ENCODE measurements at regions not wholly inside any gene's neighbourhood (a gene's known extent, or its start where the extent isn't known, plus 50 kb on each side); places are given as distances from the start of the nearest gene placed in this dataset.
"Not testable (repeated sequence)": the region's sequence is repeated elsewhere in the genome, so short reads cannot be mapped to it uniquely, and the experiment has no call there.

DNA sequence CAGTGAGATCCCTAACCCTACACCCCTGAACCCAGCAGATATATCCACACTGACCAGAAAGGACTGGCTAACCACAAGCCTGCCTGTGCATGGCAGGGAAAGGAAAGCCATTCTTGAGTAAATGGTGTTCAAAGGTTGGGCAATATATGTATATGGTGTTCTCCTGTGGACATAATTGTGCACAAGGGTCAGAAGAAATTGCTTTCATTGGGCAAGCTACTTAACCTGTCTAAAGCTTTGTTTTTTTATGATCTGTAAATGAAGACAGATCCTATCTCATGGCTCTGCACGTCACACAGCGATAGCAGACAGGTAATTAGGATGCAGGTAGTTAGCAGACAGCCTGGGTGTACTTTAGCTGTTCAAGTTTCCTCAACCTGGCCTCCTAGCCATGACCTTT lies 263.5 kb upstream of the PLGLB2 start:
- not testable (repeated sequence) for DNase-seq (ENCODE audit: low read depth, low spot score)

DNA sequence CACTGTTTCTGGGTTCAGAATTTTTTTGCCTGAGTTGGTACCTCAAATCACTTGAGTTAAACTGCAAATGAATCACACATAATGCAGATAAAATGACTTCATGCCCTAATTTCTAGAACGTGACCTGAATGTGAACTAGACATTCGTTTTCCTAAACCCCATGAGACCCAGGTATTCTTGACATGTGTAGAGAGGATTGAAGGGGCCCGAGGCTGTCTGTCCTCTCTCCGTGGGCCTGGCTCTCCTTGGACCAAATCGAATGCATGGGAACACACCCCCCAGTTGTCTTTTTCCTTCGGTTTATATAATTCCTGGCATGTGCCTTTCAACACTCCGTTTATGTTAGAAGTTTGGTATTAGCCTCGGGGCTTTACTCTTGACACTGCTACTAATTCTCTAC lies 262.4 kb upstream of the PLGLB2 start:
- not testable (repeated sequence) for DNase-seq (ENCODE audit: low read depth, low spot score)

DNA sequence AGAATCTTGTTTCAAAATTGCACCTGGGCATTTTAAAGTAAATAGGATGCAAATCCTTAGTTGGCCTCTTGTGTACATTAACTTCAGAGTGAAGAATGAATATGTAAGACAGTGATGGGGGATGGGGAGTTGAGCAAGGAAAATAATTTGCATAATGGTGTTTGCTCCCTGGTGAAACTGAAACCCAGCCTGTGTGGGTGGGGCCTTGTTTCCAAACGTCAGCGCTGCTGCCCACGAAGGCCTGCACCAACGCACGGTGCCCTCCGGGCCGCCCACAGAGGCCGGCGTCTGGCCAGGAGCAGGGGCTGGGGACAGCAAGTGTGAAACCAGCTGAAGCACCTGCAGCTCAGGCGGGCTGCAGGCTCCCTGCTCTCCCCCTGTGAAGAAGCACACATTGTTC lies 262.0 kb upstream of the PLGLB2 start:
- DNase-seq (ENCODE audit: low read depth, low spot score): not testable (repeated sequence)

DNA sequence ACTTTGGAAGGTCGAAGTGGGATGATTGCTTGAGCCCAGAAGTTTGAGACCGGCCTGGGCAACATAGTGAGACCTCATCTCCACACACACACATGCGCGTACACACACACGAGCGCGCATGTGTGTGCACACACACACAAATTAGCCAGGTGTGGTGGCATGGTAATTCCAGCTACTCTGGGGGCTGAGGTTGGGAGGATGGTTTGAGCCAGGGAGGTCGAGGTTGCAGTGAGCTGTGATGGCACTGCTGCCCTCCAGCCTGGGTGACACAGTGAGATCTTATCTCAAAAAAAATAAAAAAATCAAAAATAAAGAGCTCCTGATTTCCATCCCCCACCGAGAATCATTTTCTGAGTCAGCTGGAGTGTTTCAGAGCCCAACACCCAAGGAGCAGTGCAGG lies 261.5 kb upstream of the PLGLB2 start:
- DNase-seq (ENCODE audit: low read depth, low spot score): not testable (repeated sequence)

DNA sequence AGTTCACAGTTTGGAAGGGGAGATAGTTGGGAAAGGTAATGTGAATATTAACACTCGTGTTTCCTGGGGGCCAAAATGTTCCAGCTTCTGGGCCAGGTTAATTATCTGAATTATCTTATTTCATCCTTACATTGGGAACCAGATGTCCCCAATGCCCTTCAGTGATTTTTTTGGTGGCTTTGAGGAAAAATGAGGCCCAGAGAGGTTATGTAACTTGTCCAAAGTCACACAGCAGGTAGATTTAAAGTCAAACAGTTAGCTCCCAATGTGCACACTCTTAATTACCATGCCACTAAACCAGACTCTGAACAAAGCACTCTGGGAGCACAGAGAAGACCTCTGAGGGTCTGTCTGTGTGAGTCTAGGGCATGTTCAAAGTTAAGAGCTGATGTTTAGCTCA lies 259.9 kb upstream of the PLGLB2 start:
- DNase-seq (ENCODE audit: low read depth, low spot score): not testable (repeated sequence)

DNA sequence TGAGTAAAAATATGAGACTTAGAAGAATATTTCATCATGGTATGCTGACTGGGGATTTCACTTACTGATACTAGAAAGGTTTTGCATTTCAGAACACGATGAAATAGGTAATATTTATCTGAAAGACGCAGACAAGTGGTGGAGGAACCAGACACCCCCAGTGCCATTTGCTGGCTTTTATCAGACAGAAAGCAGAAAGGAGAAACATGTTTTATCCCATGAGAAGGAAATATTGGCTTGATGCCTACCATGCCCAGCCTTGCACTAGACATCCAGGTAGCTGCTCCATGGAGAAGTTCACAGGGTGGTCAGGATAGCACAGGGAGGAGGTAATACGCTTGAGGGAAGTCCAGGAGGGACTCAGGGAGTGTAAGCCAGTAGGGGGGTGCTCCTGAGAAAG lies 258.9 kb upstream of the PLGLB2 start:
- DNase-seq (ENCODE audit: low read depth, low spot score): not testable (repeated sequence)

DNA sequence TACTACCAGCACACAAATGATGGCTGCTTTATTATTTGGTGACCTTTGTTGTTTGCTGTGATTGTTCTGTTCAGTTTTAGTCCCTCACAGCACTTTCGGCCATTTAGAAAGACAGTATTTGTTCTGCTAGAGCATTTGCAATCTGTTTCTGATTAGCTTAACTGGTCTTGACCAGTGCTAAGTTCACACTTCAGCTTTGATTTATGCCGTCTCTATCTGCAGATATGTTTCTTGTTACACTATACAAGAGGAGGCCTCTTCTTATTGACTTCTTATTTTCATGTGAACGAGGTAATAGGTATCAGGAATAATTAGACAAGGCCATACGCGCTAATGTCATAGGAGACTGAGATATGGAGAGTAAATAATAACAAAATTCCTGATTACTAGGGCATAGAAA lies 253.0 kb upstream of the PLGLB2 start:
- not testable (repeated sequence) for DNase-seq (ENCODE audit: low read depth, low spot score)

DNA sequence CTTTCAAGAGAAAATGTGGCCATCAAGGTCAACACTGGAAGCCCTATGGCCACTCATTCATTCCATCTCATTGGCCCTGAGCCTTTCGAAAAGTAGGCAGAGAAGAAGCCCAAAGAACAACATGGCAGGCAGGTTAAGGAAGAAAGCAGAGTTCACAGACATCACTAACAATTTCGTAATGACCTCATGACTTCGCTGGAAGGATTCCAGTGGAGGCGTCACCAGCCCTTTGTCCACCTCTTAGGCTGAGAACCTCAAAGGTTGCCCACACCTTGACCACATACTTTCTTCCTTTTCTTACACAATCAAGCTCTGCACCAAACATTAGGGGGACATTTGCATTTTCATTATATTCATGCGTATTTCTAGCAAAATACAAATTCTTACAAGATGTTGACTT lies 252.4 kb upstream of the PLGLB2 start:
- DNase-seq (ENCODE audit: low read depth, low spot score): not testable (repeated sequence)

DNA sequence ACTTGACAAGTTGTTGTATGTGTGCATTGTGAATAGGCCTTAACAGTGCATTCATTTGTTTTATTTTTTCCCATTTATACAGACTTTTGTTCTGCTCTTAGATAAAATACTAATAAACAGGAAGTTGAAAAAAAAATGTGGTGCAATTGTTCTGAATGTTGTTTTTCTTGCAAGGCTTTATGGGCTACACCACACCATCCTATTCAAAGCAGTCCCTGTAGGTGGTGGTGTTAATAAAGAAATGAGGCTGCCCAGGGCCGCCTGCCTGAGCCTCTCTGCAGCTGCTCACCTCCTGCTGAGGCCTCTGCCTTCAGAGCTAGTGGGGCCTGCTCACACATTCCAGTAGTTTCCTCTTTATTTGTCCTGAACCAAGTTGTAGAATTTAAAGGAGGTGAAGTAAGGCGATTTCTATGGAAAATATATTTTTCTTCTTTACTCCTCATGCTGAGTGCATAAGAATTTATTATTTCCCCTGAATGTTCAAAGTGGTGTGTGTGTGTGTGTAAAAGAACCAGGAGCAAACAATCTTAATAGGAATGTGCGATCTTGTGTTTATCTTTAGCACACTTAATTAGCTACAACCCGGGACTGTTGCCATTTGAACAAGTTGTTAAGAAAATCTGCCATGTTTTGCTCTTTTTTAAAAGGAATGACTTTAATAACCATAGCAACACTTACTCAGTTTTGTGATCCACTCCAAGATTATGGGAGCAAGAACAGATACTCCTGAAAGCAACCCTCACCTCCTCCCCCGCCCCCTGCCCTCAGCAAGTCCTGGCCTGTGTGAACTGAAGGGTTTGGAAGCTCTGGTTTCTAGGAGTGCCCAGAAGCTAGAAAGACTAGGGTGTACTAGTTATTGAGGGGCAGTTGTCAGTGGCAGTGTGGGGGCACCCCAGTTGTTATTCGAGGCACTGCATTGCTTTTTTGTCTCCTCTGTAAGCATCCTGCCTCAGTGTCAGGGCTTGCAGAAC lies 251.6 kb upstream of the PLGLB2 start:
- DNase-seq (ENCODE audit: low read depth, low spot score): peak; percentile 17

DNA sequence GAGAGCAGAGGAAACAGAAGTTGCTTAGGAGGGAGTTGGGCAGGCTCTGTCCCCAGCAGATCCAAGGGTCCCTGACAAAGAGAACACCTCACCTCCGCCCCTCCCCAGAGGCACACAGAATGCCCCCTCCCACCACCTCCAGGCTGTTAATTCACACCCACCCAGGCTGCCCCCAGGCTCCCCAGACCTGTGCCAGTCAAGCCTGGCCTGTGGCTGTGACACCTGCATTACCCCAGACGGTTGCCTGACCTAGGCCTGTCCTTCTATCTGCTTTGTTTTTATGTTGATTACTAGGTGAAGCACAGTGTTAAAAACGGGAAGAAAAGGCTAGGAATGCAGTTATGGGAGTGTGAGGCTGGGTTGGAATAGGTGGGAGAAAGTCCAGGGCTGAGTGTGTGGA lies 250.8 kb upstream of the PLGLB2 start:
- not testable (repeated sequence) for DNase-seq (ENCODE audit: low read depth, low spot score)

DNA sequence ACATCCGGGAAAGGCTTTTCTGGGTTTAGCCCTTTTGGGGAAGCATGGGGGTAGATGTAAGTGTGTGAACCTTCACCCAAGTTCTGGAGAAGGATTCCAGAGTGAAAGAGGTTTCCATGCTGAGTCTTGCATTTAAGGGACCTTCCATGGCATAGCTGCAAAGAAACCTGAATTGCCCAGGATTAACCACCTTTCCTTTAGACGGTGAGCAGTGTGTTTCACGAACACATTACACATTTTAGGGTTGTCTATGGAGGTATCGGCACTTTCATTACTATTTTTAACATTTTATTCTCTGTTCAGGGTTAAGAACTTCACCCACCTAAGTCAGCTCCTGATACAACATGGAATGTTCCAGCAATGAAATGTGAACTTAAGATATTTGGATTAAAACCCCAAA lies 250.2 kb upstream of the PLGLB2 start:
- not testable (repeated sequence) for DNase-seq (ENCODE audit: low read depth, low spot score)

DNA sequence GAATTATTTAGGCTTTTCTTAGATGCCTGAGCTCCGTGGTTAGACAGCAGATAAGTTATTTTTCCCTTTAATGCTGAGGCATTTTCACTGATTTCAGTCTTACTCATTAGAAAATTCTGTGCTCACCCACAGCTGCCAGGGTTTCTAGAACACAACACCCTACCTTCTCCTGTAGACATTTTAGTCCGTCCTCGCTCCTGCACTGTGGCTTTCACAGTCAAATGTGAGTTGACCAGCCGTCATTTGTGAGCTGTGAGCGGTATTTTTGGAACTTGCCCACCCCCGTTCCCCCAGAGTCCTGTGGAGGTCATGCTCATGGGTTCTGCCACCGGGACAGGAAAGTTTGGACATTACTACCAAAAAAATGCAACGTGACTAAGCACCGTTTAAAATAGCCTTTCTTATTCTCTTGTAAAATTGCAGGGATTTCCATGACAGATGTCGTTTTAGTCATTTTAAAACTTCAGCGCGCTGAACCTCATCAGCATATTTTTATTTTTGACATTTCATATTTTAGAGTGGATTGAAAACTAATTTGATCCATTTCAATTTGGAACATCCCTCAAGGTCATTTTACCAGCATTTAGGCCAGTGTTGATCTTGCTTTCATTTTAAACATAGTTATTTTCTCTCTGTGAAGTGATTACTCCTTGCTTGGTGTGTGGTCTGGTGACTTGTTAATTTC lies 249.6 kb upstream of the PLGLB2 start:
- DNase-seq (ENCODE audit: low read depth, low spot score): not testable (repeated sequence)

DNA sequence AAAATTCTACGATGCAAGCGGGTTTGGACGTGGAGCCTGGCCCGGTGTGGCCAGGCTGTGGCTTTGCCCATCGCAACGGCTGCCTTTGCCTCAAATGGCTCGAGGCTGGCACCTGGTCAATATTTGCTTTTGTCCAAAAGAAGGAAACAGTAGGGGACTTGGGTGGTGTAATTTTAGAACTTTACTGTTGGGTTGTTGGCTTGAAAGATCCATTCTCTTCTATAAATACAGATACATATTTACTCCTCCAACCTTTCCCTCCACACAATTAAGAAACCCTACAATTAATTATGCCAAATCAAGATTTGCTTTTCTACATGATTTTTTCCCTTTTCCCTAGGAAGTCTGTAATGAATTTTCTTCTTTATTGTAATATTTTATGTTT lies 249.0 kb upstream of the PLGLB2 start:
- DNase-seq (ENCODE audit: low read depth, low spot score): not testable (repeated sequence)

DNA sequence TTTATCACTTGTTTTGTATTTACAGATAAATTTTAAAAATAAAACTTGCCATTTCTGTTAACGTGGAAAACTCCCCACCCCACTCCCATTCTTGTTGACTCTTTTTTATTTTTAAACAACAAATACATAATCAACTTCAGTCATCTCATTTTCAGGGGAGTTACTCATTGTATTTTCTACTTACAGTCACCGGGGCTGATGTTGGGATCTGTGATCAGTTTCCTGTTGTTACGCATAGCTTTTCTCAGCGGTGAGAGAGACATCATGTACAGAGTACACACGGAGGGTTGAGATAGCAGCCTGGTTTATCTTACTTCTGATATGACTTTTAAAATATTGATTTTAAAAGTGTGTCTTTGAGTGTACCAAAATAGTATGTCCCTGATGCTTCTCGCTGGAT lies 248.0 kb upstream of the PLGLB2 start:
- not testable (repeated sequence) for DNase-seq (ENCODE audit: low read depth, low spot score)

DNA sequence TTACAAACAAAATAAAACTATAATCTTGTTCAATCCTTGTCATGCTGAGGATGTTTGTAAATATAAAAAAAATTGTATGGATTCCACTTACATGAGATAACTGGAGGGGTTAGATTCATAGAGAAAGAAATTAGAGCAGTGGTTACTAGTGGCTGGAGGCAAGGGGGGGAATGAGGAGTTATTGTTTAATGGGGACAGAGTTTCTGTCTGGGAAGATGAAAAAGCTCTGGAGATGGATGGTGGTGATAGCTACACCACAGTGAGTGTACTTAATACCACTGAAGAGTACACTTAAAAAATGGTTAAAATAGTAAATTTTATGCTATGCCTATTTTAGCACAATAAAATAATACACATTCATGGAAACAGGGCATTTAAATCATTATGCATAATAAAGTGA lies 247.5 kb upstream of the PLGLB2 start:
- DNase-seq (ENCODE audit: low read depth, low spot score): not testable (repeated sequence)

DNA sequence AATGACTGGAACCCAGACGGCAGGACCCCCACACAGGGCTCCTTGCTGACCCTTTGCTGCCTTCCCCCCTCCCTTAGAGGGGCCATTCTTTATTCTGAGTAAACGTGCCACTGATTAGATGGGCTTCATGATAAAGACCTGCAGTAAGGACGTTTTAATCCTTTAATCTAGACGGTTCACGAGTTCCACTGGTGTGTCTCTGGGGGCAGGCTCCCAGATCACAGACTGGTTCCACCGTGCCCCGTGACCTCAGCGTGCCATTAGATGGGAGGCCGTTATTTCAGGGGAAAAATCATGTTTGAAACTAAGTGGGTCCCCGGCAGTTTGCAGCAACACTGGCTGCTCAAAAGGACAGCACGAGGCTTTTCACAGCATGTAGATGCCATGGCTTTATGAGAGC lies 246.9 kb upstream of the PLGLB2 start:
- not testable (repeated sequence) for DNase-seq (ENCODE audit: low read depth, low spot score)

DNA sequence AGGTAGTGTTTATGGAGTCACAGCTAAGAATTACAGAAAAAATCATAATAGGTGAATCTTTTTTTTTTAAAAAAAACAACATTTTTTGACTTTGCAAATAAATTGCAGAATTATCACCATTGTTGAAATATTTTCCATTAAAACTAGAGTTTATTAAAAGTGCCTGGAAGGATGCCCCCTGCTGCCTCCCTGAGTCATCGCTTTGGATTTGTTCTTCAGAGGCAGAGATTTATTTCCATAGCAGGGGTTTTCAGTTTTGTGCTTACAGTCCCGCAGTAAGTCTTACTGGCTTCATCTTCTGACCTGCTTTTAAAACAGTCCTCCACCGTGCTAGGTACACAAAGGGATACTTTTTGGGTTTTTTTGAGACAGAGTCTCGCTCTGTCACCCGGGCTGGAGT lies 244.9 kb upstream of the PLGLB2 start:
- DNase-seq (ENCODE audit: low read depth, low spot score): not testable (repeated sequence)

DNA sequence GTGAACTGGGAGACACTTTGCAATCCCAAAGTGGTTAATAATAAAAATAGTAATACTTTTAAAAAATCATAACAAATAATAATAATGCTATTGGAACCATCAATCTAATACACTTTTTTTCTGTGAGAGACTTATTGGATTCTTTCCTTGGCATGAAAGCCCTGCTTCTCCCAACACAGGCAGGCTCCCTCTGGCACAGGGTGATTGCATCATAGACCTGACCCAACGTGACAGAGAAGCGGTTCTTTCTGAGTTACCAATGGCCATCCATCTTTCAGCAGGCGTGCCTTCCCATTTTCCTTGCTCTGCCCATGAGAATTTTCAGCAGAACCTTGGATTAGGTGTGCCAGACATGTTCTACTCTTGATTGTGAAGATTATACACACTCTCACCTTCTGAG lies 242.6 kb upstream of the PLGLB2 start:
- DNase-seq (ENCODE audit: low read depth, low spot score): not testable (repeated sequence)

DNA sequence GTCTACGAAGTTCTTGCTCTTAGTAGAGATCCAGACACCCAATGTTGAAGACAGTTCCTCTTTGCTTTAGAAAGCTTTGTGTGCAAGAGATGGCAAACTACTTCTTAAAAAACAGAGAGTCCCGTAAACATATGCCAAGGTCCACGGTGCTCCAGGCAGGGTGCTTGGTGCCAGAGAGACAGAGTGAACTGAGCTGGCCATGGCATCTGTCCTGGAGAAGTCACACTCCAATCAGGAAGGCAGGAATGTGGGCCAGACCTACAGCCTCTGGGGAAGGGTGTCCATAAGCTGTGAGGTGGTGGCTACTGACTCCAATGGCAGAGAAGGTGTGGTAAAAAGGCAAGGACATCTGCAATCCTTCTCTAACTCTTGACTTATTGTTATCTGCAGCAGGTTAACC lies 242.0 kb upstream of the PLGLB2 start:
- DNase-seq (ENCODE audit: low read depth, low spot score): not testable (repeated sequence)

DNA sequence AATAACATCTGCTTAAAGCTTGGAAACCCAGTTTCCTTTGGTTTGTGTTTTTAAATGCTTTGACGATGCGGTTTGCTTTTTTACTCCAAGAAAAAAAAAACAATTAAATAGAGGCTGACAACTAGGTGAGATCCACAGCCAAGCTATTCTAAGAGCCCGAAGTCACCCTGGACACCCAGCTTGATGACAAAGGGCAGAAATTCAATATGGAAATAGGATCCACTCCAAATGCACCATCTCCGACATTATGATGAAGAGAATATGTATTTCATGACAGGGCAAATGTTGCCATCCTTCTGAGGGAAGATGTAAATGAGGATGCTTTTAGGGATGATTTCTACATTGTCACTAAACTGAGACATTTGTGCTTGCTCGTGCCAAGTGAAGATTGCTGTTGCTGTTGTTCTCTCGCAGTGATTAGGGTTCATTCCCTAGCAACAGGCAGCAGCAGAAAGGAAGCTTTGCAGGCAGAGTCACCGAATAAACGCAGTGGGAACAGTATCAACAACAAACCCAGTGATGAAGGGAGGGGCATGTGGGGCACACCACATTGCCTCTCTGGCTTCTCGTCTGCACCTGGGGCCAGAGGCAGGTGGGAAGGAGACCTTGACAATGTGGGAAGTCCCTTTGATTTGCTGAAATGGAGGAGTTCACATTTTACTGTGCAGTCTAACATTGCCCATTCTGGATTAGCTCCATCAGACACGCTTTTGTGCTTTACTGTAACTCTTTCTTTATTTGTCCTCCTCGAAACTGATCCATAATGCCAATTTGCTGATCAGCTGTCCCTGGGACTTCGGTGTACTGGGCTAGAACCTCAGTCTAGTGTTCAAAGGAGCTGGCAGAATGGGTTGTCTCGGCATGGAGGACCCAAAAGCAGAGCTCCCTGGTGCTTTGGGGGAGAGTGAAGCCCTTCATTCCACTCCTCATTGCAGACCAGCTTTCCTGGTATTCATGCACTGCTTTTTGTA lies 240.2 kb upstream of the PLGLB2 start:
- DNase-seq (ENCODE audit: low read depth, low spot score): not testable (repeated sequence)

DNA sequence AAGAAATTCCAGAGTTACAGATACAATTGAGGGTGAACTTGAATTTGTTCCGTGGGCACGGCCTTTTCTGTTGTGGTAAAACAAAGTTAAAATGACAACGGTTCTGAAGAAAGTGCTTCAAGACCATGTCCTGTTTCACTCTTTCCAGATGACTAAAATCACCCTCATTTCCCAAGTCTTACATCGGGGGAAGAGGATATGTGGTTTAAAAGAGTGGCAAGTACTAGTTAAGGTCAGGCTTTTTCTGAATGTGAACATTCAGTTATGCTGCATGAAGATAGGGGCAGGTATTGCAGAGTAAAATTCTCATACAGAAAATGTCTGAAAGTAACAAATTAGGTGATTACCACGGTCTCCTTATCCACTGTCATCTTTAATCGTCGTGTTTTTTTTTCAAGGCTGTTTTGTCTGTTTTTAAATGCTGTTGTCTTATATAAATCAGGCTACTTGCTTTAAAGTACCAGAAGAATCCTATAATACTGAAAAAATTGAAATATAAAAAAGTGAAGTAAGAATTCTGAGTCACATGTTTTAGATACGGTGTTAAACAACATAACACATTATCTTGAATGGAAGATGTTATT lies 236.6 kb upstream of the PLGLB2 start:
- DNase-seq (ENCODE audit: low read depth, low spot score): not testable (repeated sequence)
